ENCODE measurements at regions not wholly inside any gene's neighbourhood (a gene's known extent, or its start where the extent isn't known, plus 50 kb on each side); places are given as distances from the start of the nearest gene placed in this dataset.

DNA sequence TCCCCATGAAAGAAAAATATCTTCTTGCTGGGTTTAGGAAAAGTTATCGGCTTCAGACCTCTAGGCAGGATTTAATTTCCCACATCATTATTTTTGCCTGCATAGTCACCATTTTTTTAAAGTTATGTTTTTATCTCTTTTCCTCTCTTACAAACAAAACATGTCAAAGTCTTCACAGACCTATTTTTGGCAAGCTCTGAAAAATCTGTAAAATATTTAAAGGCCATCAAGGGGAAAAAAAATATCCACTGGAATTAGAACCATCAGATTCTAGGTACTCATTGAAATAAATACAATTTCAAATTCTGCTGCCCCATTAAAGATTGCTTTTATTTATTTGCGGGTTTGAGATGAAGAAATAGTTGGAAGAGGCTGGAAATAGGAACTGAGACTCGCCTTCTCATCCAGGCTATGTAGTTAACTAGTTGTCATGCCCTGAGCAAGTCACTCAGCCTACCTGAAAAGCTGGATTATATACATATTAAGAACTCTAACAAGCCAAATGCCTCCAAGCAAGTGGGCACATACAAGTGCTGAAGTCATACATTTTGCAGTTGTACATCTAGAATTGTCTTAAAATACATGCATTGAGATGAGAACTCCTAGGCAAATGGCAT lies 101.7 kb upstream of the SASH1 start:
- no peak for TF ChIP-seq CTCF (IDR thresholded peaks at IDR 0.05)
- TF ChIP-seq POLR2A (IDR thresholded peaks at IDR 0.05): no peak
- intact Hi-C loops (cut with DNase I; ENCODE audit: low total_unique reads): no loop called here
- no peak for DNase-seq (ENCODE audit: low spot score in 2 of 2)

DNA sequence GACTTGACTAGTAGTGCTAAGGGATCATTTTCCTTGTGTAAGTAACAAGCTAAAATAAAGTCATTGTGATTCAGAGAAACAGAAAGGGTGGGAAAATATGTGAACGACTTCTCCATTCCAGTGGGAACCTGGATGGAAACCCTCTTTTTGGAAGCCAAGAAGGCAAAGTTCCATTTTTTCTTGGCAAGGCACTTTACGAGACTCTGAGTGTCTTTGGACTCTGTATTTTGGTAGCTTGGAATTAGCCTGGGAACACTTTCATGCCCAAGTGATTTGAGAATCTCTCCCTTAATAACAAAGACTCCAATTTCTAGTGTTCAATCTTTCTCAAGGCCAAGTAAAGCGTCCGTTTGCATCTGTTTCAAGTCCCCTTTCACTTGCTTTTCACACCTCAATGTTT lies 100.5 kb upstream of the SASH1 start:
- DNase-seq (ENCODE audit: low spot score in 2 of 2): peak in 1 of 2 donors; percentile 49
- no peak for TF ChIP-seq CTCF (IDR thresholded peaks at IDR 0.05)
- TF ChIP-seq POLR2A (IDR thresholded peaks at IDR 0.05): no peak
- intact Hi-C loops (cut with DNase I; ENCODE audit: low total_unique reads): no loop called here
- no peak overlapping the region for H3K4me3 ChIP-seq (ENCODE audit: low read depth, poor library complexity, severe bottlenecking)
- WGBS, 2 donors: 27% methylated on average over 4 of the region's 4 CpGs

More for the DNA sequence above, 101.7 kb upstream of the SASH1 start:
- no peak overlapping the region for H3K4me3 ChIP-seq (ENCODE audit: low read depth, poor library complexity, severe bottlenecking)
- WGBS, 2 donors: 28 to 34% methylated on average over 3 of the region's 3 CpGs

- no peak for TF ChIP-seq POLR2A (IDR thresholded peaks at IDR 0.05)
- no peak for TF ChIP-seq CTCF (IDR thresholded peaks at IDR 0.05)
- 75 to 86% methylated on average over 10 of the region's 10 CpGs for WGBS, 2 donors
- no peak overlapping the region for H3K4me3 ChIP-seq (ENCODE audit: low read depth, poor library complexity, severe bottlenecking)
- intact Hi-C loops (cut with DNase I; ENCODE audit: low total_unique reads): no loop called here
- no peak for DNase-seq (ENCODE audit: low spot score in 2 of 2)
These were observed 98.3 kb upstream of the SASH1 start for GRCh38 chr6:148244217-148244935.

DNA sequence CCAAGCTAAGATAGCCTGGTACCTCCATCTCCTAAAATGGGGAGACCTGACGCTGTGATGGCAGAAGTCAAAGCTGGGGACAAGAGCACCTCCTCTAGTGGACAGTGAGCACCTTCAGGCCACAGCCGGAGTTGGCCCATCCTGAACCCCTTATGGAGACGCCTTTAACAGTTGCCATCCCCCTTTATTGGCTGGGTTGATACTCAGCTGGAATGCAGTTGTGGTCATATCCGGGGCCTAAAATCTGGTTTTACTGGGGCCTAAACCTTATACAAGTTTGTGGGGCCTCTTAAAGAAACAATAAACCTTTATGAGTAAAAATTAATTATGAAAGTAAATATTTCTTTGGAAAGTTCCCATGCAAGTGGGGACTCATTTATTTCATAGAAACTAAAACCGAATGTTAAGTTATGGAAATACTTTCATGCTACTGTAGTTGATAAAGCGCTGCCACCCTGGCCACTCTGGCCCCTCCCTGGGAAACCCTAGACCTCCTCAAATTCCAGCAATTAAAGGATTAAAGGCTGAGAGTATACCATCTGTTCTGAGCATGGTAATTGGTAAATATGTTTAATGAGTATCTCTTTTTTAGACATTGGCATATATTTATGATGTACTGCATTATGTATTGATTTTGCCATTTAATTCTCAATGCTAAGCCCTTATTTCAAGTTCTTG lies 95.1 kb upstream of the SASH1 start:
- 87 to 92% methylated on average over 6 of the region's 6 CpGs for WGBS, 2 donors
- no peak overlapping the region for H3K4me3 ChIP-seq (ENCODE audit: low read depth, poor library complexity, severe bottlenecking)
- TF ChIP-seq CTCF (IDR thresholded peaks at IDR 0.05) (no peak), POLR2A (IDR thresholded peaks at IDR 0.05) (no peak)
- DNase-seq (ENCODE audit: low spot score in 2 of 2): no peak
- intact Hi-C loops (cut with DNase I; ENCODE audit: low total_unique reads): no loop called here

- no peak overlapping the region for H3K4me3 ChIP-seq (ENCODE audit: low read depth, poor library complexity, severe bottlenecking)
- TF ChIP-seq CTCF (IDR thresholded peaks at IDR 0.05) (no peak), POLR2A (IDR thresholded peaks at IDR 0.05) (no peak)
- DNase-seq (ENCODE audit: low spot score in 2 of 2): no peak
- 78 to 81% methylated on average over 6 of the region's 6 CpGs for WGBS, 2 donors
- intact Hi-C loops (cut with DNase I; ENCODE audit: low total_unique reads): no loop called here
These were observed 93.5 kb upstream of the SASH1 start for GRCh38 chr6:148249160-148249559.
